ENCODE measurements at regions not wholly inside any gene's neighbourhood (a gene's known extent, or its start where the extent isn't known, plus 50 kb on each side); places are given as distances from the start of the nearest gene placed in this dataset.

- WGBS, result 80% methylated on average over 7 of the region's 7 CpGs
- Histone ChIP-seq H3K9ac (ENCODE audit: low read depth in 1 of 2, low read length in 2 of 2) (no peak overlapping the region), H3K27ac (ENCODE audit: low read depth in 1 of 2, low read length in 2 of 2) (no peak overlapping the region), H3K9me3 (ENCODE audit: control insufficient read depth in 4 of 4, low read length in 3 of 4) (no peaks in the 10 kb centered on the region), H3K4me1 (ENCODE audit: control insufficient read depth in 4 of 4, insufficient read depth in 4 of 4, low read length in 3 of 4) (no peaks in the 10 kb centered on the region), H3K4me3 (ENCODE audit: low read depth in 1 of 3, low read length in 3 of 3) (no peak overlapping the region), H3K27me3 (ENCODE audit: control insufficient read depth in 4 of 4, insufficient read depth in 4 of 4, low read length in 3 of 4) (no peaks in the 10 kb centered on the region), H3K36me3 (ENCODE audit: control insufficient read depth in 4 of 4, insufficient read depth in 3 of 4, low read depth in 1 of 4, low read length in 3 of 4) (no peaks in the 10 kb centered on the region)
- no peak for TF ChIP-seq TAF1 (conservative IDR thresholded peaks at IDR 0.05)
- TF ChIP-seq NR2F2 (IDR thresholded peaks at IDR 0.05), result no peak
- no peak for TF ChIP-seq RAD21 (IDR thresholded peaks at IDR 0.05)
- no peak for DNase-seq (ENCODE audit: low spot score)
Observed at GRCh38 chr7:156430109-156430508, 210.5 kb upstream of the RNF32 start.

GRCh38 chr7:156429514-156429913 is 211.1 kb upstream of the RNF32 start:
- no peak for DNase-seq (ENCODE audit: low spot score)
- H3K4me1 ChIP-seq (ENCODE audit: control insufficient read depth in 4 of 4, insufficient read depth in 4 of 4, low read length in 3 of 4), result no peaks in the 10 kb centered on the region
- no peak overlapping the region for H3K9ac ChIP-seq (ENCODE audit: low read depth in 1 of 2, low read length in 2 of 2)
- H3K36me3 ChIP-seq (ENCODE audit: control insufficient read depth in 4 of 4, insufficient read depth in 3 of 4, low read depth in 1 of 4, low read length in 3 of 4), result no peaks in the 10 kb centered on the region
- no peaks in the 10 kb centered on the region for H3K9me3 ChIP-seq (ENCODE audit: control insufficient read depth in 4 of 4, low read length in 3 of 4)
- H3K4me3 ChIP-seq (ENCODE audit: low read depth in 1 of 3, low read length in 3 of 3), result no peak overlapping the region
- H3K27ac ChIP-seq (ENCODE audit: low read depth in 1 of 2, low read length in 2 of 2), result no peak overlapping the region
- WGBS, result 95% methylated on average over 5 of the region's 5 CpGs
- TF ChIP-seq TAF1 (conservative IDR thresholded peaks at IDR 0.05) (no peak), REST (IDR thresholded peaks at IDR 0.05) (no peak), ZBTB33 (IDR thresholded peaks at IDR 0.05) (no peak), FOXA1 (IDR thresholded peaks at IDR 0.05) (no peak), CTCF (IDR thresholded peaks at IDR 0.05; ENCODE audit: low read depth, low read length, missing input control) (no peak), MAX (IDR thresholded peaks at IDR 0.05) (no peak), ATF3 (IDR thresholded peaks at IDR 0.05) (no peak), JUND (IDR thresholded peaks at IDR 0.05) (no peak), NR2F2 (IDR thresholded peaks at IDR 0.05) (no peak), RXRA (IDR thresholded peaks at IDR 0.05) (no peak), HNF4A (conservative IDR thresholded peaks at IDR 0.05) (no peak)
- H3K27me3 ChIP-seq (ENCODE audit: control insufficient read depth in 4 of 4, insufficient read depth in 4 of 4, low read length in 3 of 4), result no peaks in the 10 kb centered on the region
